Lung (tissue), 11 donors: ENCODE measurements at regions not wholly inside any gene's neighbourhood (a gene's known extent, or its start where the extent isn't known, plus 50 kb on each side); places are given as distances from the start of the nearest gene placed in this dataset.

Experiments used
- ATAC-seq: fragments of 200-7000 bp; cut with Tn5 transposase; one replicate; pipeline ENCODE4 v1.9.1; 2020; ENCODE audit warnings: moderate number of reproducible peaks; ENCODE audit not compliant: insufficient read depth, low FRiP score
- DNase-seq, 3 donors: peaks; one replicate each; pipeline ENCODE4 v3.0.0-alpha.2; 2013 to 2017
- H3K27ac ChIP-seq, 2 donors: one replicate each; pipeline ENCODE4 v1.5.1; 2013; ENCODE audit warnings: mild to moderate bottlenecking in 2 of 2, moderate library complexity in 2 of 2, control low read depth in 1 of 2, inconsistent platforms in 1 of 2, low read depth in 1 of 2, low read length in 1 of 2
- H3K27me3 ChIP-seq, 3 donors: one replicate each; pipeline ENCODE4 v1.5.1; 2013; ENCODE audit warnings: low read length in 2 of 3; ENCODE audit not compliant: control insufficient read depth in 3 of 3, insufficient read depth in 3 of 3
- H3K36me3 ChIP-seq, 4 donors: one replicate each; pipeline ENCODE4 v1.5.1; 2013; ENCODE audit warnings: low read length in 4 of 4, mild to moderate bottlenecking in 1 of 4, moderate library complexity in 1 of 4; ENCODE audit not compliant: control insufficient read depth in 4 of 4, insufficient read depth in 4 of 4
- H3K4me1 ChIP-seq, 5 donors: one replicate each; pipeline ENCODE4 v1.5.1; 2013; ENCODE audit warnings: low read length in 5 of 5, mild to moderate bottlenecking in 2 of 5, moderate library complexity in 1 of 5; ENCODE audit not compliant: control insufficient read depth in 5 of 5, insufficient read depth in 5 of 5
- H3K4me3 ChIP-seq: one replicate; pipeline ENCODE4 v1.5.1; 2013; ENCODE audit warnings: mild to moderate bottlenecking, control low read depth, moderate library complexity
- H3K9ac ChIP-seq, 2 donors: one replicate each; pipeline ENCODE4 v1.5.1; 2013; ENCODE audit warnings: low read length in 2 of 2, control low read depth in 1 of 2; ENCODE audit not compliant: insufficient read depth in 1 of 2
- H3K9me3 ChIP-seq, 4 donors: one replicate each; pipeline ENCODE4 v1.5.1; 2013; ENCODE audit warnings: low read length in 3 of 4, mild to moderate bottlenecking in 1 of 4, moderate library complexity in 1 of 4; ENCODE audit not compliant: control insufficient read depth in 4 of 4, insufficient read depth in 3 of 4
- WGBS, 2 donors: extraction: QIAGEN DNeasy Blood & Tissue Kit; methylation state at CpG; one replicate each; pipeline ENCODE4 v1.1.7; 2013; 5-methylcytosine and 5-hydroxymethylcytosine counted together
- TF ChIP-seq, protein P1 (sequence below): IDR thresholded peaks from 2 replicates; pipeline ENCODE4 v1.5.1; 2012; ENCODE audit warnings: mild to moderate bottlenecking; ENCODE audit errors: control extremely low read depth, extremely low read depth
- donor health status: control.
- donor health status: control.
- donor health status: Bipolar disorder and iron deficiency.
- donor health status: healthy.
- donor health status: DM: yes; HTN: yes; CAD: no.

DNA sequence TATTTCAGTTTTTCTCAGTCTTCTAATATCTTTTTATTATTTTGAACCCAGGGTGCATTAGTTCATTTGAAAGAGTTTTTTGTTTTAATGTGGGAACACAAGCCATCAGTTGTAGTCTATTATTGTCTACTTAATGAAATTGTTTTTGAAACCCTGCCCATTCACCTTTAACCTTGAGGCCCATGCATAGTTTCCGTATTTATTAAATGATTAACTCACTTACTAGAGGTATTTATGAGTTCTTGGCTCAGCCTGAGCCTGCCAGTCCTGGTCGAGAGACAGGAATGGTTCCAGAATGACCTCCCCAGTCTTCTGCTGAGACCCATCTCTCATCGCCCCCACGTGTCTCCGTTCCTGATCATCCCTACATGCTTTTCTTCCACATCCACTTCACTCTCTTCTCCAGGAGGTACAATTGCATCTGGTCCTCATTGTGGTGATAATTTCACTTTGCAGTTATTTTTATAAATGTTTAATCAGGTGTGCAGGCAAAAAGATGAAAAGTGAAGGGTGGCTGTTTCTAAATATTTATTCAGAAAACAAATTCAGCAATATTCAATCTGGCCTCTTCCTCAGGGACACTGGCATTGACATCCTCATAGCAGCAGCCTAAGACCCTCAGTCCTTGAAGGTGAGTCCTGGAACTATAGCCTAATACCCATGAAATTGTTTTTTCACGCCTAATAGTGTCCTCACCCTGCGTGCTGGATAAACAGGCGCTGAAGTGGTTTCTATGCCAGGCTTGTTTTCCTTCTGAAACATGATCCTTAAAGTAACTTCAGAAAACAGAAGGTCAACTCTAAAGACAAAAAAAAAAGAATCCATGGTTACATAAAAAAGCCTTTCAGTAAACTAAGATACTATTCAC is 112.8 kb downstream of the KDR start:
- no peaks in the 10 kb centered on the region for H3K27me3 ChIP-seq
- whole genome bisulfite sequencing, 2 donors, result 75 to 80% methylated on average over 8 of the region's 8 CpGs
- ATAC-seq (no peak), DNase-seq (peak in 2 of 3 donors; percentile 51 to 56)
- H3K9me3 ChIP-seq, result no peaks in the 10 kb centered on the region
- H3K4me3 ChIP-seq, result no peak overlapping the region
- H3K36me3 ChIP-seq, result no peaks in the 10 kb centered on the region
- peaks cover 0 to 18% (median 0%) of the 10 kb centered on the region in 5 donors for H3K4me1 ChIP-seq
- no peak overlapping the region for H3K27ac ChIP-seq
- TF ChIP-seq, protein P1, sequence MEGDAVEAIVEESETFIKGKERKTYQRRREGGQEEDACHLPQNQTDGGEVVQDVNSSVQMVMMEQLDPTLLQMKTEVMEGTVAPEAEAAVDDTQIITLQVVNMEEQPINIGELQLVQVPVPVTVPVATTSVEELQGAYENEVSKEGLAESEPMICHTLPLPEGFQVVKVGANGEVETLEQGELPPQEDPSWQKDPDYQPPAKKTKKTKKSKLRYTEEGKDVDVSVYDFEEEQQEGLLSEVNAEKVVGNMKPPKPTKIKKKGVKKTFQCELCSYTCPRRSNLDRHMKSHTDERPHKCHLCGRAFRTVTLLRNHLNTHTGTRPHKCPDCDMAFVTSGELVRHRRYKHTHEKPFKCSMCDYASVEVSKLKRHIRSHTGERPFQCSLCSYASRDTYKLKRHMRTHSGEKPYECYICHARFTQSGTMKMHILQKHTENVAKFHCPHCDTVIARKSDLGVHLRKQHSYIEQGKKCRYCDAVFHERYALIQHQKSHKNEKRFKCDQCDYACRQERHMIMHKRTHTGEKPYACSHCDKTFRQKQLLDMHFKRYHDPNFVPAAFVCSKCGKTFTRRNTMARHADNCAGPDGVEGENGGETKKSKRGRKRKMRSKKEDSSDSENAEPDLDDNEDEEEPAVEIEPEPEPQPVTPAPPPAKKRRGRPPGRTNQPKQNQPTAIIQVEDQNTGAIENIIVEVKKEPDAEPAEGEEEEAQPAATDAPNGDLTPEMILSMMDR, result no peak
- no peak overlapping the region for H3K9ac ChIP-seq

DNA sequence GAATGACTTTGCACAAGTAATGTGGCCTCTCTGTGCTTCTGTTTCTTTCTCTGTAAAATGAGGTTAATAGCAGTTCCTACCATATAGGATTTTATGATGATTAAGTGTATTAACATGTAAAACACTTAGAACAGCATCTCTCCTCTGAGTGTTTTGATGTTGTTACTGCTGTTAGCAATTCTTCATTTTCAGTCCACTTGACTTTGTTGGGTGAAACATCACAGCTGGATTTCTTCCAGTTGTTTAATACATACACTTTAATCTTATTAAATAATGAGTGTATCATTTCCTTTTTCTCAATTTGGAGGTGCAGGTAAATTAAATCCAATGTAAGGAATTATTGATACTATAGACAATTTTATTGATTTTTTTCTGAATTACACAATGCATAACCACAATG is 113.6 kb downstream of the KDR start:
- Histone ChIP-seq H3K4me1 (peaks cover 0 to 18% (median 0%) of the 10 kb centered on the region in 5 donors), H3K36me3 (no peaks in the 10 kb centered on the region), H3K4me3 (no peak overlapping the region), H3K9me3 (peaks cover 0 to 2% (median 0%) of the 10 kb centered on the region in 4 donors), H3K9ac (no peak overlapping the region), H3K27ac (no peak overlapping the region), H3K27me3 (no peaks in the 10 kb centered on the region)
- ATAC-seq (no peak), DNase-seq (peak in 2 of 3 donors; percentile 57 to 73)
- TF ChIP-seq, protein P1, result no peak

DNA sequence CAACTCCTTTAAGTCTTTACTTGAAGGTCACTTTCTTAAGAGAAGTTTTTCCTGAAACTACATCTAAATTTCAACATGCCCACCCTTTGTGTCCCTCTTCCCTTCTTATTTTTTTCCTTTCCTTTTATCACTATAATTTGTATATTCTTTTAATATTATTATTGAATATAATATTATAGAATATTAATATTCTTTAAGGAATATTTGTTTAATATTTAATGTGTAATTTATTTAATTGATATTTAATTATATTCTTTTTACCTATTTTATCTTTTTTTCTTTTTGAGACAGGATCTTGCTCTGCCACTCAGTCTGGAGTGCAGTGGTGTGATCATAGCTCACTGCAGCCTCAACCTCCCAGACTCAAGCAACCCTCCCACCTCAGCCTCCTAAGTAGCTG is 114.8 kb downstream of the KDR start:
- peaks cover 0 to 18% (median 0%) of the 10 kb centered on the region in 5 donors for H3K4me1 ChIP-seq
- no peak overlapping the region for H3K9ac ChIP-seq
- H3K36me3 ChIP-seq, result no peaks in the 10 kb centered on the region
- no peak overlapping the region for H3K27ac ChIP-seq
- H3K27me3 ChIP-seq, result no peaks in the 10 kb centered on the region
- ATAC-seq (no peak), DNase-seq (no peak)
- TF ChIP-seq, protein P1, result no peak
- H3K4me3 ChIP-seq, result no peak overlapping the region
- H3K9me3 ChIP-seq, result peaks cover 0 to 2% (median 0%) of the 10 kb centered on the region in 4 donors
